ENCODE measurements at regions not wholly inside any gene's neighbourhood (a gene's known extent, or its start where the extent isn't known, plus 50 kb on each side); places are given as distances from the start of the nearest gene placed in this dataset.

DNA sequence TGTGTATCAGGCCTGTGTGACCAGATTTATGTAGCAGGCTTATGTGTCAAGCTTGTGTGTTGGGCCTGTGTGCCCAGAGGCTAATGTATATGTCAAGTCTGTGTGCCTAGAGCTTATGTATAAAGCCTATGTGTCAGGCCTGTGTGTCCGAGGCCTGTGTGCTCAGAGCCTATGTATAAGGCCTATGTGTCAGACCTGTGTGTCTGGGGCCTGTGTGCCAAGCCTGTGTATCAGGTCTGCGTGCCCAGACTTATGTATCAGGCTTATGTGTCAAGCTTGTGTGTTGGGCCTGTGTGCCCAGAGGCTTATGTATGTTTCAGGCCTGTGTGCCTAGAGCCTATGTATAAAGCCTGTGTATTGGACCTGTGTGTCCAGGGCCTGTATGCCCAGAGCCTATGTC is 249.3 kb upstream of the AVPR1A start:
- TF ChIP-seq, protein P1, sequence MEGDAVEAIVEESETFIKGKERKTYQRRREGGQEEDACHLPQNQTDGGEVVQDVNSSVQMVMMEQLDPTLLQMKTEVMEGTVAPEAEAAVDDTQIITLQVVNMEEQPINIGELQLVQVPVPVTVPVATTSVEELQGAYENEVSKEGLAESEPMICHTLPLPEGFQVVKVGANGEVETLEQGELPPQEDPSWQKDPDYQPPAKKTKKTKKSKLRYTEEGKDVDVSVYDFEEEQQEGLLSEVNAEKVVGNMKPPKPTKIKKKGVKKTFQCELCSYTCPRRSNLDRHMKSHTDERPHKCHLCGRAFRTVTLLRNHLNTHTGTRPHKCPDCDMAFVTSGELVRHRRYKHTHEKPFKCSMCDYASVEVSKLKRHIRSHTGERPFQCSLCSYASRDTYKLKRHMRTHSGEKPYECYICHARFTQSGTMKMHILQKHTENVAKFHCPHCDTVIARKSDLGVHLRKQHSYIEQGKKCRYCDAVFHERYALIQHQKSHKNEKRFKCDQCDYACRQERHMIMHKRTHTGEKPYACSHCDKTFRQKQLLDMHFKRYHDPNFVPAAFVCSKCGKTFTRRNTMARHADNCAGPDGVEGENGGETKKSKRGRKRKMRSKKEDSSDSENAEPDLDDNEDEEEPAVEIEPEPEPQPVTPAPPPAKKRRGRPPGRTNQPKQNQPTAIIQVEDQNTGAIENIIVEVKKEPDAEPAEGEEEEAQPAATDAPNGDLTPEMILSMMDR (IDR thresholded peaks at IDR 0.05) = no peak
- no peak for TF ChIP-seq POLR2AphosphoS5 (IDR thresholded peaks at IDR 0.05)
- TF ChIP-seq POLR2A (IDR thresholded peaks at IDR 0.05) = no peak

Data from transverse colon (tissue), 4 donors.